NCI-H1694 treated with DMSO at 0.1 percent for 48 hours (cell line): ENCODE measurements at regions not wholly inside any gene's neighbourhood (a gene's known extent, or its start where the extent isn't known, plus 50 kb on each side); places are given as distances from the start of the nearest gene placed in this dataset.
A peak's percentile ranks its signal among the peaks of the same experiment; 100 is the strongest.
"Not testable (repeated sequence)": the region's sequence is repeated elsewhere in the genome, so short reads cannot be mapped to it uniquely, and the experiment has no call there.

Experiments
- DNase-seq: peaks from one replicate; lab custom pipeline; 2025; lab: John Stamatoyannopoulos, UW

DNA sequence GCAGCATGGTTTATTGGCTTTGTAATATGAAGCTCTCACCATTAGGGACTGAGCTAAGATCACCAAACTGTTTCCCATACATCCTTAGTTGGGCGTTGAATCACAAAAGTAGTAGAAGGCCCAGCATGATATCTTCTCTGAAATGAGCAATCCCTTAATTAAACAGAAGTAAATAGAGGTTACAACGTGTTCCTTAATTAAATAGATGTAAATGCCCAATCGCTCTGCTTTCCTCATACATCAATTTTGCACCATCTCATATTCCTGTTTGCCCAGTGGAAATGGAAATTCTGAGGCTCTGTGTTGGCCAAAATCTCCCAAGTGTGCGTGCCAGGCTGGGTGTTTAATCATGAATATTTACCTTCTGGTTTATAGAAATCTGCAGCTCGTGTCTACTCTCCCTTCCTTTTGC, 107.4 kb upstream of the FOXB1 start:
- DNase-seq, result no peak

GRCh38 chr15:59894835-59895234, 109.3 kb upstream of the FOXB1 start:
- no peak for DNase-seq

- DNase-seq, result no peak
Measured at GRCh38 chr15:59892985-59893384, 111.1 kb upstream of the FOXB1 start.

- not testable (repeated sequence) for DNase-seq
Measured at GRCh38 chr15:59887870-59888269, 116.2 kb upstream of the FOXB1 start.

DNA sequence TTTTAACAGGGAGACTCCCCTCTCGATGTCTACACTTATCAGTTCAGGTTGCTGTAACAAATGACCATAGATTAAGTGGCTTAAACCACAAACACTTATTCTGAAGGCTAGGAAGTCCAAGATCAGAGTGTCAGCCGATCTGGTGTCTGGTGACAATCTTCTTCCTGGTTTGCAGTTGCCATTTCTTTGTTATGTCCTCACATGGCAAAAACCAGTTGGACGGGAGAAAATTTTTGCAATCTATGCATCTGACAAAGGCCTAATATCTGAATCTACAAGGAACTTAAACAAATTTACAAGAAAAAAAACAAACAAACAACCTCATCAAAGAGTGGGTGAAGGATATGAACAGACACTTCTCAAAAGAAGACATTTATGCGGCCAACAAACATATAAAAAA, 116.9 kb upstream of the FOXB1 start:
- DNase-seq, result no peak

- peak; percentile 48 for DNase-seq
Measured at GRCh38 chr15:59886441-59886840, 117.7 kb upstream of the FOXB1 start.

DNA sequence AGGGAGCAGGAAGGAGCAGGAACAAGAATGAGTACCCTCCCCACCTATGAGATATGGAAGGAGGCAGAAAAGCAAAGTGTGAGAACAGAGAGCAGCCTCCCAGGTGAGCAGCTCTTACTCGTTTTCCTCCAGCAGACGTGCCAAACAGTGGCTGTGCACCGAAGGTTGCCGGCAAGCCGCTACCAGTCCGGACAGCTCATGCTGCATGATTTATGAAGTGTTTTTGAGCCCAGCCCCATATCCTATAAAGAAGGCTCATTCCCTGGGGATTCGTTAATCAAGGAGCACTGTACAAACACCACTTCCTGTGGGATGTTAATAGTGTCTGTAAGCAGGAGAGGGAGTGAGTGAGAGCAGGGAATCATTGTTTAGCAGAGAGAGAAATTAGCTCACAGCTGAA, 118.3 kb upstream of the FOXB1 start:
- peak; percentile 91 for DNase-seq

DNA sequence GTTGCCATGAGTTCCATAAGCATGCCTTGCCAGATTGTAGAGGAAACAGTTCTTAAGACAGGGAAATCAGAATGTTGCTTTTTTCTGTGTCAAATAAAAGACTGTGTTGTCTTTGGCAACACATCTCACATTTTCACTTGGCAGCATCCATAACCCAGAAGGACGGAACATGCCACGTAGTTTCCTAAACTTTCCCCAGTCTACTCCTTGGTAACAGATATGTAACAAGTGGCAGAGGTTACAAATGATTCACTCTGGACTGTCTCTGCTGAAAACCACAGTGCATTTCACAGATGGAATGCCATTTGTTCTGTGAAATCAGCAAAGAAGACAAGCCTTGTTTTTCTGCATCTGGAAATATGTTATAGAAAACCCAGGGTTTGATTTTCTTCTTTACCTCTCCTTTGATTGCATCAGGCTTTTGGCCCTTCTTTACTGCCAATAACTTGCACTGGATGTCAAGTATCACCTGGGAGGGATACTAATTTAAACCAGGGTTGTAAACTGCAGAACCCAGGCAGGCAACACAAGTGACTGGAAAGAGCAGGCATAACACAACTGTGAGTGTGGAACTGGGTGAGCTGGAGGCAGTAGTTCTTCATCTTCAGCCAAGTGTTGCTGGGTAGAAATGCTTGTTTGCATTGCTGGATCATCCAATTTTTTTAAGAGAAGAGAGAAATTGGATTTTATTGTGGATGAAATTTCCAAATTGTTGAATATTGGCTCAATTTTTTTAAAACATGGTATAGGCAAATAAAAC, 124.4 kb upstream of the FOXB1 start:
- DNase-seq, result no peak

GRCh38 chr15:59876140-59876539, 128.0 kb upstream of the FOXB1 start:
- DNase-seq, result no peak

GRCh38 chr15:59873644-59874272, 130.4 kb upstream of the FOXB1 start:
- no peak for DNase-seq

GRCh38 chr15:59867086-59867855, 136.8 kb upstream of the FOXB1 start:
- DNase-seq, result peak; percentile 72

DNA sequence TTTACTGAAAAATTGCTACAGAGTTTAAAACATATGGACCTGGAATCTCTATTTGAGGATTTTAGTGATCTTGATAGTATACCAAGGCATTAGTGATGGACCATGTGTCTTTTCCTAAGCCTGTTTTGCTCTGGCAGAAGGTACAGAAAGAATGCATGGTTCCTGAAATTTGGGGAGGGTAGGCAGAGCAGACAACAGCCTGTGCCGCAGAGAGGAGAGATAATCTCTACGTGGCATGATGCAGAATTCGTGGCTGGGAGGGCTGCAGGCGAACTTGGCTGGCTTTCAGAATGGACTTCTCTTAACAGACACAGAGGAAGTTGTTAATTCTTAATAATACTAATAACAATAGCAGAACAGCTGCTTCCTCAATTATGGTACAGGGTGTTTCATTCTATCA, 137.5 kb upstream of the FOXB1 start:
- peak; percentile 26 for DNase-seq

GRCh38 chr15:59862191-59863155, 141.6 kb upstream of the FOXB1 start:
- no peak for DNase-seq

DNA sequence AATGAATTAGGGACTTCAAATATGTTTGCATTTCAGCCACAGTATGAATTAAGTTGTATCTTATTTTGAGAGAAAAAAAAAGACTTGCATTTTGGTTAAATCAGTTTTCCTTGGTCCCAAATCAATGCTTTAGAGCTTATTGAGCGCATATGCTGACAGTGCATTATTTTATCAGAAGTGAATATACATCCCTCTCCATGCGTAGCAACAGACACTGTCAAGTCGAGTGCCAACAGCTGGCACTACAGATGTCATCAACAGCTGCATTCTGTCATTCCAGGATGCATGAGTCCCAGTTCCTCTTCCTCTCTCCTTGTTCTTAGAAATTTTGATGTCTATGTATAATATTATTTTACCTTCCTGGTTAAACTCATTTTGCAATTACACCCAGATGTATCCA, 156.1 kb upstream of the FOXB1 start:
- DNase-seq, result no peak

DNA sequence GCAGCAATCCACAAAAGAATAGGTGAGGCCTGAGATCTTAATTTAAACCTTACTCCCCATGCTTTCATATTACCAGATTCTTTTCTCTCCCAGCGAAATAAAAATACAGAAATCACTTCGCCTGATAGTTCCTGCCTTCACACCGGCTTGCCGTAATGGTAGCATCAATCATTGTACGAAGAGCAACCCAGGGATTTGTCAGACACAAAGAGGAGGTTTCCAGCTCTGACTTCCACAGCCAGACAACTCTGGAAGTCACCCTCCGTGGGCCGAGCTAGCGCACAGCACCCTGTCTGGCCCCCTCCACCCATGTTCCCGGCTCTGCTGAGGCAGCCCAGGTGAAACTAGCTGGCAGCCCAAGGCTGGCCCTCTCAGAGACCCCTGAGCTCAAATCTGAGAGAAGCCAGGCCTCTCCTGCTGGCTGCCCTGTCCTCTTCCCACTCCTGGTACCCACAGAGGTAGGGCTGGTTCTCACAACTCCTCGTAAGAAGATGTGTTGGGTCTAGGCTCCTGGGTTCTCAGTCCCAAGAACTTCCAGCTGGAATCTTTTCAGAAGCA, 156.9 kb upstream of the BNIP2 start:
- DNase-seq, result no peak

GRCh38 chr15:59843609-59844008, 154.5 kb upstream of the BNIP2 start:
- DNase-seq, result no peak

GRCh38 chr15:59841036-59841435, 151.9 kb upstream of the BNIP2 start:
- no peak for DNase-seq

- DNase-seq, result no peak
Measured at GRCh38 chr15:59839906-59840305, 150.8 kb upstream of the BNIP2 start.

DNA sequence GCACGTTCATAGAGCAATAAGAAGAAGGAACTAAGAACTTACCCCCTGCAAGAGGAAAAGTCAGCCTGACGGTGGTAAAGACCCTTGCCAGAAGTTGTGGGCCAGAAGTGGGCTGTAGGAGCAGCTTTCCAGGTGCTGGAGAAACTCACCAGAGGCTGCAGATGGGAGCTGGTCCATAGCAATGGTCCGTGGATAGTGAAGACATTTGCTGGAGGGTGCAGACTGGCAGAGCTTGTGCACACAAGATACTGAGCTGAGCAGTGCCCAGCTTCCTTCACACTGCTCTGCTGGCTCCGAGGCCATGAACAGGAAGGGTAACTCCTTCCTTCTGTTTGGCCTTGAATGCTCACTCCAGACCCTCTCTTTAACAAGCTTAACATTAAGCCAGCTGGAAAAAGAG, 149.8 kb upstream of the BNIP2 start:
- DNase-seq, result no peak

GRCh38 chr15:59835776-59836175, 146.7 kb upstream of the BNIP2 start:
- no peak for DNase-seq

GRCh38 chr15:59834528-59834927, 145.4 kb upstream of the BNIP2 start:
- DNase-seq, result no peak

DNA sequence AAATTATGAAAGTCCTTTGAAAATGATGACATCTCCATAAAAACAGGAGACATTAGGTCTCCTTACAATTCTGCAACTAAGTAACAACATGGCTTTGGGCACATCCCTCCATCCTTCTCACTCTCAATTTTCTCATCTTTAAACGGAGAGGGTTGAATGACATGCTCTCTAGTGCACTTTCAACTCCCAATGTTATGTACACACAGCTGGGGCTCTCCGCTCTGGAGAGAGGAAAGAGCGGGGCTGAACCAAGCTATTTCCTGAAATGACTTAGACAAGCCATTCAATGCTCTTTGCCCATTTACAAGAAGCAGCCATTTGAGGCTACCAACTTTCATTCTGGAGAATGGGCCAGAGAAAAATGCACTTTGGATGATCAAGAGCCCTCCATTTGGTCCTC, 144.2 kb upstream of the BNIP2 start:
- DNase-seq, result no peak
